Liver (tissue), 7 donors: ENCODE measurements at regions not wholly inside any gene's neighbourhood (a gene's known extent, or its start where the extent isn't known, plus 50 kb on each side); places are given as distances from the start of the nearest gene placed in this dataset.

Experiments used
- DNase-seq: peaks from one replicate; pipeline ENCODE4 v3.0.0-alpha.2; 2017; ENCODE audit warnings: low spot score
- H3K27ac ChIP-seq, 2 donors: one replicate each; pipeline ENCODE4 v1.7.0; 2013; ENCODE audit warnings: inconsistent platforms in 2 of 2, low read length in 2 of 2, control low read depth in 1 of 2, low read depth in 1 of 2, mild to moderate bottlenecking in 1 of 2
- H3K27me3 ChIP-seq, 4 donors: one replicate each; pipeline versions ENCODE4 v1.6.1 to v1.7.0; 2013; ENCODE audit warnings: low read length in 3 of 4, inconsistent platforms in 1 of 4, mild to moderate bottlenecking in 1 of 4, moderate library complexity in 1 of 4; ENCODE audit not compliant: control insufficient read depth in 4 of 4, insufficient read depth in 4 of 4
- H3K36me3 ChIP-seq, 4 donors: one replicate each; pipeline versions ENCODE4 v1.6.1 to v1.7.0; 2013; ENCODE audit warnings: low read length in 3 of 4, mild to moderate bottlenecking in 3 of 4, low read depth in 1 of 4, moderate library complexity in 1 of 4; ENCODE audit not compliant: control insufficient read depth in 4 of 4, insufficient read depth in 3 of 4
- H3K4me1 ChIP-seq, 4 donors: one replicate each; pipeline versions ENCODE4 v1.6.1 to v1.7.0; 2013; ENCODE audit warnings: low read length in 3 of 4, mild to moderate bottlenecking in 3 of 4, moderate library complexity in 1 of 4; ENCODE audit not compliant: control insufficient read depth in 4 of 4, insufficient read depth in 4 of 4
- H3K4me3 ChIP-seq, 3 donors: one replicate each; pipeline versions ENCODE4 v1.6.1 to v1.7.0; 2013; ENCODE audit warnings: low read length in 3 of 3, control low read depth in 1 of 3, low read depth in 1 of 3, mild to moderate bottlenecking in 1 of 3
- H3K9ac ChIP-seq, 2 donors: one replicate each; pipeline ENCODE4 v1.7.0; 2013; ENCODE audit warnings: low read length in 2 of 2, mild to moderate bottlenecking in 2 of 2, moderate library complexity in 2 of 2, control low read depth in 1 of 2, low read depth in 1 of 2
- H3K9me3 ChIP-seq, 4 donors: one replicate each; pipeline versions ENCODE4 v1.6.1 to v1.7.0; 2013; ENCODE audit warnings: low read length in 3 of 4; ENCODE audit not compliant: control insufficient read depth in 4 of 4
- EGR1 ChIP-seq, 2 donors: IDR thresholded peaks; 2 replicates each; pipeline ENCODE4 v1.6.1; 2016 to 2018; ENCODE audit warnings: antibody characterized with exemption in 2 of 2, low read depth in 2 of 2
- FOXA2 ChIP-seq: IDR thresholded peaks from 2 replicates; pipeline ENCODE4 v1.6.1; 2016; ENCODE audit warnings: antibody characterized with exemption
- NR2F2 ChIP-seq: IDR thresholded peaks from 2 replicates; pipeline ENCODE4 v1.6.1; 2016; ENCODE audit warnings: antibody characterized with exemption
- RXRA ChIP-seq, 2 donors: IDR thresholded peaks; 2 replicates each; pipeline ENCODE4 v1.6.1; 2017 to 2018; ENCODE audit warnings: antibody characterized with exemption in 2 of 2, mild to moderate bottlenecking in 1 of 2
- SP1 ChIP-seq: IDR thresholded peaks from 2 replicates; pipeline ENCODE4 v1.6.1; 2018; ENCODE audit warnings: antibody characterized with exemption, mild to moderate bottlenecking
- TAF1 ChIP-seq: conservative IDR thresholded peaks from 2 replicates; pipeline ENCODE4 v1.6.1; 2016; ENCODE audit warnings: antibody characterized with exemption, mild to moderate bottlenecking
- WGBS: extraction: QIAGEN DNeasy Blood & Tissue Kit; methylation state at CpG from one replicate; pipeline ENCODE4 v1.1.7; 2013; 5-methylcytosine and 5-hydroxymethylcytosine counted together
- TF ChIP-seq, protein P1 (sequence below): IDR thresholded peaks from 2 replicates; pipeline ENCODE4 v1.6.1; 2016; ENCODE audit warnings: antibody characterized with exemption, mild to moderate bottlenecking
- donor health status: healthy.
- donor health status: healthy.
- donor health status: healthy.
- donor health status: healthy.

- Histone ChIP-seq H3K9me3 (peaks cover 0 to 1% (median 0%) of the 10 kb centered on the region in 4 donors), H3K4me3 (no peak overlapping the region), H3K27me3 (no peaks in the 10 kb centered on the region), H3K27ac (no peak overlapping the region), H3K36me3 (no peaks in the 10 kb centered on the region), H3K9ac (no peak overlapping the region), H3K4me1 (no peaks in the 10 kb centered on the region)
- 81% methylated on average over 1 of the region's 1 CpG for WGBS
- DNase-seq, result no peak
- TF ChIP-seq NR2F2, result no peak
- TF ChIP-seq SP1, result no peak
- TF ChIP-seq, protein P1, sequence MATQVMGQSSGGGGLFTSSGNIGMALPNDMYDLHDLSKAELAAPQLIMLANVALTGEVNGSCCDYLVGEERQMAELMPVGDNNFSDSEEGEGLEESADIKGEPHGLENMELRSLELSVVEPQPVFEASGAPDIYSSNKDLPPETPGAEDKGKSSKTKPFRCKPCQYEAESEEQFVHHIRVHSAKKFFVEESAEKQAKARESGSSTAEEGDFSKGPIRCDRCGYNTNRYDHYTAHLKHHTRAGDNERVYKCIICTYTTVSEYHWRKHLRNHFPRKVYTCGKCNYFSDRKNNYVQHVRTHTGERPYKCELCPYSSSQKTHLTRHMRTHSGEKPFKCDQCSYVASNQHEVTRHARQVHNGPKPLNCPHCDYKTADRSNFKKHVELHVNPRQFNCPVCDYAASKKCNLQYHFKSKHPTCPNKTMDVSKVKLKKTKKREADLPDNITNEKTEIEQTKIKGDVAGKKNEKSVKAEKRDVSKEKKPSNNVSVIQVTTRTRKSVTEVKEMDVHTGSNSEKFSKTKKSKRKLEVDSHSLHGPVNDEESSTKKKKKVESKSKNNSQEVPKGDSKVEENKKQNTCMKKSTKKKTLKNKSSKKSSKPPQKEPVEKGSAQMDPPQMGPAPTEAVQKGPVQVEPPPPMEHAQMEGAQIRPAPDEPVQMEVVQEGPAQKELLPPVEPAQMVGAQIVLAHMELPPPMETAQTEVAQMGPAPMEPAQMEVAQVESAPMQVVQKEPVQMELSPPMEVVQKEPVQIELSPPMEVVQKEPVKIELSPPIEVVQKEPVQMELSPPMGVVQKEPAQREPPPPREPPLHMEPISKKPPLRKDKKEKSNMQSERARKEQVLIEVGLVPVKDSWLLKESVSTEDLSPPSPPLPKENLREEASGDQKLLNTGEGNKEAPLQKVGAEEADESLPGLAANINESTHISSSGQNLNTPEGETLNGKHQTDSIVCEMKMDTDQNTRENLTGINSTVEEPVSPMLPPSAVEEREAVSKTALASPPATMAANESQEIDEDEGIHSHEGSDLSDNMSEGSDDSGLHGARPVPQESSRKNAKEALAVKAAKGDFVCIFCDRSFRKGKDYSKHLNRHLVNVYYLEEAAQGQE, result no peak
Measured at GRCh38 chr13:53747825-53748224, 719.2 kb downstream of the OLFM4 start.

GRCh38 chr13:53749306-53749705 is 720.7 kb downstream of the OLFM4 start:
- Histone ChIP-seq H3K4me1 (no peaks in the 10 kb centered on the region), H3K4me3 (no peak overlapping the region), H3K27me3 (no peaks in the 10 kb centered on the region), H3K9me3 (peaks cover 0 to 1% (median 0%) of the 10 kb centered on the region in 4 donors), H3K9ac (no peak overlapping the region), H3K27ac (no peak overlapping the region), H3K36me3 (no peaks in the 10 kb centered on the region)
- no peak for DNase-seq
- WGBS, result 49% methylated on average over 3 of the region's 3 CpGs
- TF ChIP-seq TAF1, result no peak
- TF ChIP-seq RXRA (IDR thresholded peaks at IDR 0.05), result no peak

DNA sequence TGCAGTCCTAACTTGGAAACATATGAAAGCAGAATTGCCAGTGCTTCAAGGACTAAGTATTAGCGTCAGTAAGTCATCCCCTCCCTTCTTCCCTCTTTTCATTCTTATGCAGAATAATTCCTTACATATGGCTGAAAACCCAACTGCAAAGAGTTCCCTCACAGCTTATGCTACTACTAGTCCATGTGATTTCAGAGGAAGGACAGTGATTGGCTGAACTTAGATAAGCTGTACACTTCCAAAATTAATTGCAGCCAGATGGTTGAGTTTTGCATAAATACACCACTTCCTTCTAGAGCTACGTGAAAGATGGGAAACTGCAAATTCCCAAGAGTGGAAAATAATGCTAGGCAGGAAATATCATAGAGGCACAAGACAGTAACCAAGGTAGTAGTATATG is 730.4 kb downstream of the OLFM4 start:
- Histone ChIP-seq H3K27ac (no peak overlapping the region), H3K9me3 (no peaks in the 10 kb centered on the region), H3K9ac (no peak overlapping the region), H3K27me3 (no peaks in the 10 kb centered on the region), H3K4me3 (no peak overlapping the region), H3K36me3 (no peaks in the 10 kb centered on the region), H3K4me1 (no peaks in the 10 kb centered on the region)
- TF ChIP-seq RXRA (IDR thresholded peaks at IDR 0.05) (no peak), EGR1 (IDR thresholded peaks at IDR 0.05; ENCODE audit: low read depth in 2 of 2) (no peak), NR2F2 (no peak), FOXA2 (no peak)
- TF ChIP-seq, protein P1, result no peak
- no peak for DNase-seq
- 57% methylated on average over 2 of the region's 2 CpGs for WGBS
